Right lobe of liver (tissue), 6 donors: ENCODE measurements at regions not wholly inside any gene's neighbourhood (a gene's known extent, or its start where the extent isn't known, plus 50 kb on each side); places are given as distances from the start of the nearest gene placed in this dataset.

Experiments
- ATAC-seq, 4 donors: fragments of 200-7000 bp; cut with Tn5 transposase; one replicate each; pipeline ENCODE4 v1.9.1; 2020; ENCODE audit warnings: mild to moderate bottlenecking in 4 of 4, moderate library complexity in 4 of 4
- DNase-seq, 3 donors: peaks; one replicate each; pipeline ENCODE4 v3.0.0-alpha.2; 2020
- H3K27ac ChIP-seq, 3 donors: fragments of 200-600 bp; one replicate each; pipeline ENCODE4 v1.8.0; 2022
- H3K27me3 ChIP-seq, 2 donors: fragments of 200-600 bp; one replicate each; pipeline ENCODE4 v1.8.0; 2022
- H3K36me3 ChIP-seq, 4 donors: fragments of 200-600 bp; sonication (generic) in 1 of 4; one replicate each; pipeline versions ENCODE4 v1.5.1 to v1.8.0; 2017 to 2022; ENCODE audit warnings: control low read depth in 1 of 4
- H3K4me1 ChIP-seq, 4 donors: fragments of 200-600 bp; sonication (generic) in 1 of 4; one replicate each; pipeline versions ENCODE4 v1.5.1 to v1.8.0; 2017 to 2022; ENCODE audit warnings: control low read depth in 1 of 4
- H3K4me3 ChIP-seq, 3 donors: fragments of 200-600 bp; one replicate each; pipeline ENCODE4 v1.8.0; 2022
- H3K9me3 ChIP-seq, 4 donors: fragments of 200-600 bp; sonication (generic) in 1 of 4; one replicate each; pipeline versions ENCODE4 v1.5.1 to v1.8.0; 2017 to 2022; ENCODE audit warnings: control low read depth in 1 of 4
- POLR2A ChIP-seq: fragments of 450-650 bp; IDR thresholded peaks from one replicate; pipeline ENCODE4 v1.6.1; 2017; ENCODE audit warnings: antibody characterized with exemption, mild to moderate bottlenecking
- WGBS: methylation state at CpG from one replicate; pipeline ENCODE4 v1.1.6; 2018; ENCODE audit warnings: low coverage, low lambda C conversion rate; ENCODE audit not compliant: insufficient coverage; ENCODE audit errors: missing lambda C conversion rate; 5-methylcytosine and 5-hydroxymethylcytosine counted together
- intact Hi-C, 2 donors: fragments of 100-400 bp; cut with DNase I; formaldehyde crosslinking; loops; one replicate each; pipeline versions ENCODE4 v1.11.2 to v1.14.1; 2022
- TF ChIP-seq, protein P1 (sequence below), 4 donors: fragments of 200-600 bp in 3 of 4; fragments of 450-650 bp in 1 of 4; IDR thresholded peaks; one replicate each; pipeline versions ENCODE4 v1.5.1 to v1.8.0; 2016 to 2022; ENCODE audit warnings: antibody characterized with exemption in 4 of 4, mild to moderate bottlenecking in 2 of 4
- donor health status: DM: no; HTN: yes; CAD: no.
- donor health status: DM: no; HTN: no; CAD: no.
- donor health status: DM: no; HTN: no; CAD: no.
- donor health status: DM: no; HTN: yes; CAD: no.
- donor health status: DM: no; HTN: yes; CAD: no.

DNA sequence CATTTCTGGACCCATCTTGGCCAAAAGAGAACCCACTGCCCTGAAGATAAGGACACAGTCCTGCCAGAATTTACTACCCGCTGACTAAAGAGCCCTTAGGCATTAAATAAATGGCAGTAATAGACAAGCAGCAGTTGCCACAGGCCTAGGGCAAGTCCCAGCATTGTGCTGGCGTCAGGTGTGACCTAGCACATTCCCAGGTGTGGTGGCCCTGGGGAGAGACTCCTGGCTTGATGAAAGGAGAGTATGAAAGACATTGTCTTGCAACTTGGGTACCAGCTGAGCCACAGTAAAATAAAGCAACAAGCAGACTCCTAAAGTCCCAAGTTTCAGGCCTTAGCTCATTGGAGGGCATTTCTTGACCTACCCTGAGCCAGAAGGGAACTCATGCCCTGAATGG lies 715.7 kb upstream of the SORCS1 start:
- H3K27ac ChIP-seq = no peak overlapping the region
- no peak overlapping the region for H3K4me3 ChIP-seq
- no peaks in the 10 kb centered on the region for H3K36me3 ChIP-seq
- intact Hi-C loops = no loop called here
- no peaks in the 10 kb centered on the region for H3K9me3 ChIP-seq
- no peaks in the 10 kb centered on the region for H3K27me3 ChIP-seq
- no peaks in the 10 kb centered on the region for H3K4me1 ChIP-seq
- WGBS = 67% methylated on average over 2 of the region's 2 CpGs
- TF ChIP-seq POLR2A = no peak
- TF ChIP-seq, protein P1, sequence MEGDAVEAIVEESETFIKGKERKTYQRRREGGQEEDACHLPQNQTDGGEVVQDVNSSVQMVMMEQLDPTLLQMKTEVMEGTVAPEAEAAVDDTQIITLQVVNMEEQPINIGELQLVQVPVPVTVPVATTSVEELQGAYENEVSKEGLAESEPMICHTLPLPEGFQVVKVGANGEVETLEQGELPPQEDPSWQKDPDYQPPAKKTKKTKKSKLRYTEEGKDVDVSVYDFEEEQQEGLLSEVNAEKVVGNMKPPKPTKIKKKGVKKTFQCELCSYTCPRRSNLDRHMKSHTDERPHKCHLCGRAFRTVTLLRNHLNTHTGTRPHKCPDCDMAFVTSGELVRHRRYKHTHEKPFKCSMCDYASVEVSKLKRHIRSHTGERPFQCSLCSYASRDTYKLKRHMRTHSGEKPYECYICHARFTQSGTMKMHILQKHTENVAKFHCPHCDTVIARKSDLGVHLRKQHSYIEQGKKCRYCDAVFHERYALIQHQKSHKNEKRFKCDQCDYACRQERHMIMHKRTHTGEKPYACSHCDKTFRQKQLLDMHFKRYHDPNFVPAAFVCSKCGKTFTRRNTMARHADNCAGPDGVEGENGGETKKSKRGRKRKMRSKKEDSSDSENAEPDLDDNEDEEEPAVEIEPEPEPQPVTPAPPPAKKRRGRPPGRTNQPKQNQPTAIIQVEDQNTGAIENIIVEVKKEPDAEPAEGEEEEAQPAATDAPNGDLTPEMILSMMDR (IDR thresholded peaks at IDR 0.05) = no peak
- no peak for DNase-seq
- no peak for ATAC-seq

DNA sequence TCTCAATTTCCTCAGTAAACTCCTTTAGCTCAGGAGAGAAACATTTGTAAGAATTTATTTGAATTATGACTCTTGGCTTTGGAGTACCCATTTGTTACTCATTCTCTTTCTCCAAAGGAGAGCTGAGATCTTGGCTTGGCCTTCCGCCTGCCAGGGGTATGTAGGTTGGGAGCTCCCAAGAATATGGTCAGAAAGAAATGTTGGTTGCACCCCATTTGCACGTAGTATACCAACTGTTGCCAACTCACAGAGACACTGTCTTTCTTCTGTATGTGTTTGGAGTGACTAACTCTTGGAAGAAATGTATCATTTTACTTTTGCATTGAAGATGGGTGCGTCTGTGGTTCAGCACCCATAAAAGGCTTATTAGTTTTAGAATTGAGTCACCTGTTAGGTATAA lies 708.5 kb upstream of the SORCS1 start:
- Histone ChIP-seq H3K36me3 (no peaks in the 10 kb centered on the region), H3K9me3 (no peaks in the 10 kb centered on the region), H3K27me3 (no peaks in the 10 kb centered on the region), H3K4me3 (no peak overlapping the region), H3K27ac (no peak overlapping the region), H3K4me1 (no peaks in the 10 kb centered on the region)
- 34% methylated on average over 3 of the region's 3 CpGs for WGBS
- no peak for ATAC-seq
- TF ChIP-seq POLR2A = no peak
- TF ChIP-seq, protein P1 (IDR thresholded peaks at IDR 0.05) = no peak
- no peak for DNase-seq
- intact Hi-C loops = no loop called here

DNA sequence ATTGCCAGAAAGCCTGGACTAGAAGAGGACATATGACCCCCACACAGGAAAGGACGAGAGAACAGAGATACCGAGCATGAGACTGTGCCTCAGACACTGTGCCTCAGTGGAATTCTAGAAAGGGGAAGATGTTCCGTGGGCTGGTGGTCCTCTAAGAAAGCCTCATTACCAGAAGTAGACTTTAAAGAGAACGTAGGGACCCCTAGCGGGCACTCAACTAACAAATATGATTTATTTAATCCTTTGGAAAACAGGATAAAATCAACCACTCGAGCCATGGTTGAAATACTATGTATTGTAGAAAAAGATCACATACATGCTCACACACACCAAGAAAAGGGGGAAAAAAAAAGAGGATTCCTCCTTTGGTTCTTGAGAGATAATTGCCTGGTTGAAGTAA lies 701.2 kb upstream of the SORCS1 start:
- ATAC-seq (no peak), DNase-seq (no peak)
- 61% methylated on average over 6 of the region's 6 CpGs for WGBS
- Histone ChIP-seq H3K27ac (no peak overlapping the region), H3K9me3 (no peaks in the 10 kb centered on the region), H3K27me3 (no peaks in the 10 kb centered on the region), H3K4me1 (no peaks in the 10 kb centered on the region), H3K4me3 (no peak overlapping the region), H3K36me3 (no peaks in the 10 kb centered on the region)
- intact Hi-C loops = no loop called here
- no peak for TF ChIP-seq POLR2A
- TF ChIP-seq, protein P1 (IDR thresholded peaks at IDR 0.05) = no peak

DNA sequence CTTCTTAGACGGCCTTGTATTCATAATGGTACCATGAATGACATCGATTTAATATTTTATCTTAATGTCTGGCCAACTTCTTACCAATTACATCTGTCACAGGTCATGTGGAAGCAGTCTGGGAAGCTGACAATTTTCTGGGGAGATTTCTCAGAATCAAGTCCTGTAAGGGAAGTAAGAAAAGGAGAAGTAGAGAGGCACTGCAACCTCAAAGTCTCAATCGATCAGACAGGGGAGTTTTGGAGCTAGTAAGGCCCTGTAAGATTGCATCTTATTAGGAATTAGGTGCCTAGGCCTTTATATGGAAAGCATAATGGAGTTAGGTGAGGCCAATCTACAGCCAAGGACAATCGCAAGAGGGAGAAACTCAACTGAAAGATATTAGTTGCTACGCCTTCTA lies 694.6 kb upstream of the SORCS1 start:
- Histone ChIP-seq H3K4me1 (no peaks in the 10 kb centered on the region), H3K27me3 (no peaks in the 10 kb centered on the region), H3K4me3 (no peak overlapping the region), H3K9me3 (no peaks in the 10 kb centered on the region), H3K36me3 (no peaks in the 10 kb centered on the region), H3K27ac (no peak overlapping the region)
- ATAC-seq (no peak), DNase-seq (no peak)
- WGBS = 51% methylated on average over 5 of the region's 5 CpGs
- TF ChIP-seq, protein P1 (IDR thresholded peaks at IDR 0.05) = no peak
- TF ChIP-seq POLR2A = no peak
- intact Hi-C loops = no loop called here

GRCh38 chr10:107856047-107856315 lies 691.5 kb upstream of the SORCS1 start:
- H3K27ac ChIP-seq = no peak overlapping the region
- DNase-seq = no peak
- H3K36me3 ChIP-seq = no peaks in the 10 kb centered on the region
- TF ChIP-seq, protein P1 (IDR thresholded peaks at IDR 0.05) = no peak
- no peak for TF ChIP-seq POLR2A
- H3K27me3 ChIP-seq = no peaks in the 10 kb centered on the region
- ATAC-seq = no peak
- intact Hi-C loops = no loop called here
- H3K4me3 ChIP-seq = no peak overlapping the region
- no peaks in the 10 kb centered on the region for H3K4me1 ChIP-seq
- no peaks in the 10 kb centered on the region for H3K9me3 ChIP-seq
